ENCODE measurements at regions not wholly inside any gene's neighbourhood (a gene's known extent, or its start where the extent isn't known, plus 50 kb on each side); places are given as distances from the start of the nearest gene placed in this dataset.

DNA sequence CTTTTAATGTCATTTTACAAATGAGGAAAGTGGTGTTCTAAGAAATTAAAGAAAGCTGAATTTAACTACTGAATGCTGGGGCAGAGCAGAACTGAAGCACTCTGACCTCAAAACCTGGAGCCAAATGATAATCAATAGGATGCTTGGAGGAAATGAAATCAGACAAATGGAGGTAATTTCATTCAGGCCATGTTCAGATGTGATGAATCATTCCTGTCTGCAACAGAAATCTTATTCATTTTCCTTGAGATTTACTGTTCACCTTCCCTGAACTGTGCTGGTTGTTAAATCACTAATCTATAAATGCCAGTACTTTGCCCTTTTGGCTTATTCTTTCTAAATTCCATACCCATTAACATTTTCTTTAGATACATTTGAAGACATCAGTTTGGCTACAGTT is 85.6 kb upstream of the SNX7 start:
- Histone ChIP-seq H2AFZ (ENCODE audit: low read length) (no peak overlapping the region), H3K79me2 (ENCODE audit: low read length) (no peaks in the 10 kb centered on the region), H3K27ac (ENCODE audit: low read length) (no peak overlapping the region), H3K4me3 (ENCODE audit: low read length) (no peak overlapping the region), H3K4me2 (ENCODE audit: low read length) (no peak overlapping the region), H3K4me1 (ENCODE audit: insufficient read depth, low read length) (no peaks in the 10 kb centered on the region), H3K9me2 (replicated peaks; ENCODE audit: low read length) (no peaks in the 10 kb centered on the region), H3K27me3 (ENCODE audit: low read length) (no peaks in the 10 kb centered on the region), H3K9me3 (ENCODE audit: low read length) (no peaks in the 10 kb centered on the region), H4K20me1 (ENCODE audit: low read length) (no peaks in the 10 kb centered on the region), H3F3A (ENCODE audit: low read length, unreplicated experiment) (no peaks in the 10 kb centered on the region), H3K9ac (ENCODE audit: low read length) (no peak overlapping the region), H3K36me3 (ENCODE audit: low read depth, low read length) (no peaks in the 10 kb centered on the region)
- DNase-seq, result no peak
- CTCF ChIA-PET, result no interaction called here
- POLR2A ChIA-PET (ENCODE audit: unreplicated experiment), result no interaction called here
- no peak for ATAC-seq
- intact Hi-C loops (cut with micrococcal nuclease), result no loop called here
- no peak for TF ChIP-seq EZH2phosphoT487 (IDR thresholded peaks at IDR 0.05; ENCODE audit: borderline replicate concordance, low read length)
- TF ChIP-seq, protein P1, sequence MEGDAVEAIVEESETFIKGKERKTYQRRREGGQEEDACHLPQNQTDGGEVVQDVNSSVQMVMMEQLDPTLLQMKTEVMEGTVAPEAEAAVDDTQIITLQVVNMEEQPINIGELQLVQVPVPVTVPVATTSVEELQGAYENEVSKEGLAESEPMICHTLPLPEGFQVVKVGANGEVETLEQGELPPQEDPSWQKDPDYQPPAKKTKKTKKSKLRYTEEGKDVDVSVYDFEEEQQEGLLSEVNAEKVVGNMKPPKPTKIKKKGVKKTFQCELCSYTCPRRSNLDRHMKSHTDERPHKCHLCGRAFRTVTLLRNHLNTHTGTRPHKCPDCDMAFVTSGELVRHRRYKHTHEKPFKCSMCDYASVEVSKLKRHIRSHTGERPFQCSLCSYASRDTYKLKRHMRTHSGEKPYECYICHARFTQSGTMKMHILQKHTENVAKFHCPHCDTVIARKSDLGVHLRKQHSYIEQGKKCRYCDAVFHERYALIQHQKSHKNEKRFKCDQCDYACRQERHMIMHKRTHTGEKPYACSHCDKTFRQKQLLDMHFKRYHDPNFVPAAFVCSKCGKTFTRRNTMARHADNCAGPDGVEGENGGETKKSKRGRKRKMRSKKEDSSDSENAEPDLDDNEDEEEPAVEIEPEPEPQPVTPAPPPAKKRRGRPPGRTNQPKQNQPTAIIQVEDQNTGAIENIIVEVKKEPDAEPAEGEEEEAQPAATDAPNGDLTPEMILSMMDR (conservative IDR thresholded peaks at IDR 0.05; ENCODE audit: low read depth, low read length), result no peak
- no peak for TF ChIP-seq EZH2 (IDR thresholded peaks at IDR 0.05; ENCODE audit: low read length, unreplicated experiment)
- no TSS peak for BruUV-seq (replicated peaks)

DNA sequence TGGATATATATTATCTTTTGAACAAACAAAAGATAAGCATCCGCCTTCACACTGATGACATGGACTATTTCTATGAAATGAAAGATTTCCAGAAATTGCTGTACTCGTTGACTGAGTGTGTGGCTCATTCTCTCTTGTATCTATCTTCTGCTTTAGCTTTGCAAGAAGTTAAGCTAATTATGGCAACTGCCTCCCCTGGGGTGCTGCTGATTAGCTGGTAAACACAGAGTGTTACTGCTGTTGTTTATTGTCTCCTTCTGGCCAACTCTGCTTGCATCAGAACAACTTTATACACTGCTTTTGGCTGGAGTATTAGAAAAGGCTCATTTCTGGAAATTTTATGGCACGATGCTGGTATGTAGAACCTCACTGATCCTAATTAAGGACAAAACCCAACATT is 95.6 kb upstream of the SNX7 start:
- Histone ChIP-seq H3K9me2 (replicated peaks; ENCODE audit: low read length) (no peaks in the 10 kb centered on the region; the same call in 1 of the 2 replicates), H3K27ac (ENCODE audit: low read length) (no peak overlapping the region), H3K9ac (ENCODE audit: low read length) (no peak overlapping the region), H4K20me1 (ENCODE audit: low read length) (no peaks in the 10 kb centered on the region), H3K27me3 (ENCODE audit: low read length) (no peaks in the 10 kb centered on the region), H3K4me2 (ENCODE audit: low read length) (no peak overlapping the region), H3K9me3 (ENCODE audit: low read length) (no peaks in the 10 kb centered on the region), H2AFZ (ENCODE audit: low read length) (no peak overlapping the region), H3K36me3 (ENCODE audit: low read depth, low read length) (no peaks in the 10 kb centered on the region), H3F3A (ENCODE audit: low read length, unreplicated experiment) (no peaks in the 10 kb centered on the region), H3K4me3 (ENCODE audit: low read length) (no peak overlapping the region), H3K79me2 (ENCODE audit: low read length) (no peaks in the 10 kb centered on the region), H3K4me1 (ENCODE audit: insufficient read depth, low read length) (no peaks in the 10 kb centered on the region)
- ChIA-PET POLR2A (ENCODE audit: unreplicated experiment) (no interaction called here), CTCF (no interaction called here)
- intact Hi-C loops (cut with micrococcal nuclease), result no loop called here
- ATAC-seq, result no peak
- TF ChIP-seq EZH2 (IDR thresholded peaks at IDR 0.05; ENCODE audit: low read length, unreplicated experiment) (no peak), EZH2phosphoT487 (IDR thresholded peaks at IDR 0.05; ENCODE audit: borderline replicate concordance, low read length) (no peak)
- TF ChIP-seq, protein P1 (conservative IDR thresholded peaks at IDR 0.05; ENCODE audit: low read depth, low read length), result no peak
- no TSS peak for BruUV-seq (replicated peaks)
- no peak for DNase-seq

DNA sequence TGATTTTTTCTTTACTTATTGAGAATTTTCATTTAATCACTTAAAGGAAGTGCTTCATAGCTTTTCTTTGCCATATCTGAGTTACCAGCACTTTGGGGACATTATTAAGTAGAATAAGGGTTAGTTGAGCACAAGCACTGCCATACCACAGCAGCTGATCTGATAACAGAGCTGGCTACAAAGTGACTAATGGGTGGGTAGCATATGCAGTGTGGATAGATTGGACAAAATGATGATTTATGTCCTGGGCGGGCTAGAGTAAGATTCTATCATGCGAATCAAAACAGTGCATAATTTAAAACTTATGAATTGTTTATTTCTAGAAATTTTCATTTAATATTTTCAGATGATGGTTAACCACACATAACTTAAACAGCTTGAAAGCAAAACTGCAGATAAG is 102.2 kb upstream of the SNX7 start:
- ChIA-PET CTCF (no interaction called here), POLR2A (ENCODE audit: unreplicated experiment) (no interaction called here)
- TF ChIP-seq EZH2 (IDR thresholded peaks at IDR 0.05; ENCODE audit: low read length, unreplicated experiment) (no peak), EZH2phosphoT487 (IDR thresholded peaks at IDR 0.05; ENCODE audit: borderline replicate concordance, low read length) (no peak)
- TF ChIP-seq, protein P1 (conservative IDR thresholded peaks at IDR 0.05; ENCODE audit: low read depth, low read length), result no peak
- no peak overlapping the region for H3K9ac ChIP-seq (ENCODE audit: low read length)
- H3K4me2 ChIP-seq (ENCODE audit: low read length), result no peak overlapping the region
- intact Hi-C loops (cut with micrococcal nuclease), result no loop called here
- H3K27ac ChIP-seq (ENCODE audit: low read length), result no peak overlapping the region
- BruUV-seq (replicated peaks), result no TSS peak
- no peaks in the 10 kb centered on the region for H3F3A ChIP-seq (ENCODE audit: low read length, unreplicated experiment)
- no peak for ATAC-seq
- no peaks in the 10 kb centered on the region for H4K20me1 ChIP-seq (ENCODE audit: low read length)
- no peak for DNase-seq
- H3K27me3 ChIP-seq (ENCODE audit: low read length), result no peaks in the 10 kb centered on the region
- no peaks in the 10 kb centered on the region for H3K79me2 ChIP-seq (ENCODE audit: low read length)
- H2AFZ ChIP-seq (ENCODE audit: low read length), result no peak overlapping the region
- H3K36me3 ChIP-seq (ENCODE audit: low read depth, low read length), result no peaks in the 10 kb centered on the region
- no peak overlapping the region for H3K4me3 ChIP-seq (ENCODE audit: low read length)
- H3K9me2 ChIP-seq (replicated peaks; ENCODE audit: low read length), result no peaks in the 10 kb centered on the region
- H3K9me3 ChIP-seq (ENCODE audit: low read length), result no peaks in the 10 kb centered on the region
- no peaks in the 10 kb centered on the region for H3K4me1 ChIP-seq (ENCODE audit: insufficient read depth, low read length)
